Smooth muscle cell (in vitro differentiated cells): ENCODE measurements at regions not wholly inside any gene's neighbourhood (a gene's known extent, or its start where the extent isn't known, plus 50 kb on each side); places are given as distances from the start of the nearest gene placed in this dataset.
"Not testable (repeated sequence)": the region's sequence is repeated elsewhere in the genome, so short reads cannot be mapped to it uniquely, and the experiment has no call there.

Source experiments
- DNase-seq: peaks from one replicate; lab custom pipeline; 2025; ENCODE audit not compliant: unreplicated experiment; lab: John Stamatoyannopoulos, UW
- H2AFZ ChIP-seq: fragments of 200-600 bp; sonication (generic); 2 replicates; pipeline ENCODE4 v1.6.0; 2016; ENCODE audit warnings: antibody characterized with exemption, low read depth, mild to moderate bottlenecking
- H3F3A ChIP-seq: fragments of 200-600 bp; sonication (generic); 2 replicates; pipeline ENCODE4 v1.6.0; 2017; ENCODE audit warnings: antibody characterized with exemption, low read depth
- H3K27ac ChIP-seq: fragments of 200-600 bp; sonication (generic); 2 replicates; pipeline ENCODE4 v1.5.1; 2016; ENCODE audit warnings: low read depth, mild to moderate bottlenecking
- H3K27me3 ChIP-seq: fragments of 200-600 bp; sonication (generic); 2 replicates; pipeline ENCODE4 v1.6.1; 2016; ENCODE audit warnings: low read depth, mild to moderate bottlenecking
- H3K36me3 ChIP-seq: fragments of 200-600 bp; sonication (generic); 2 replicates; pipeline ENCODE4 v1.5.1; 2016; ENCODE audit warnings: low read depth
- H3K4me1 ChIP-seq: fragments of 200-600 bp; sonication (generic); 2 replicates; pipeline ENCODE4 v1.5.1; 2016; ENCODE audit warnings: low read depth
- H3K4me2 ChIP-seq: fragments of 200-600 bp; sonication (generic); 2 replicates; pipeline ENCODE4 v1.6.0; 2016; ENCODE audit warnings: mild to moderate bottlenecking
- H3K4me3 ChIP-seq: fragments of 200-600 bp; sonication (generic); 2 replicates; pipeline ENCODE4 v1.5.1; 2016; ENCODE audit warnings: mild to moderate bottlenecking
- H3K79me2 ChIP-seq: fragments of 200-600 bp; sonication (generic); 2 replicates; pipeline ENCODE4 v1.6.0; 2016; ENCODE audit warnings: low read depth, mild to moderate bottlenecking
- H3K9ac ChIP-seq: fragments of 200-600 bp; sonication (generic); 2 replicates; pipeline ENCODE4 v1.6.0; 2016; ENCODE audit warnings: low read depth
- H3K9me3 ChIP-seq: fragments of 200-600 bp; sonication (generic); replicated peaks from 2 replicates; pipeline ENCODE4 v1.5.1; 2016; ENCODE audit warnings: low read depth
- H4K20me1 ChIP-seq: fragments of 200-600 bp; sonication (generic); 2 replicates; pipeline ENCODE4 v1.6.0; 2016; ENCODE audit warnings: low read depth
- CTCF ChIP-seq: fragments of 200-600 bp; sonication (generic); IDR thresholded peaks from 2 replicates; pipeline ENCODE4 v1.5.1; 2017; ENCODE audit warnings: borderline replicate concordance, mild to moderate bottlenecking, antibody characterized with exemption; ENCODE audit not compliant: insufficient read depth, poor library complexity, severe bottlenecking
- WGBS: methylation state at CpG from one replicate; pipeline ENCODE4 v1.1.7; 2016; ENCODE audit warnings: low lambda C conversion rate; 5-methylcytosine and 5-hydroxymethylcytosine counted together

- Histone ChIP-seq H4K20me1 (no peaks in the 10 kb centered on the region), H3K9me3 (peaks cover 8% of the 10 kb centered on the region), H3F3A (no peaks in the 10 kb centered on the region), H3K9ac (no peak overlapping the region), H3K27ac (no peak overlapping the region), H3K36me3 (no peaks in the 10 kb centered on the region), H2AFZ (no peak overlapping the region), H3K4me1 (no peaks in the 10 kb centered on the region), H3K4me3 (no peak overlapping the region), H3K27me3 (no peaks in the 10 kb centered on the region), H3K79me2 (no peaks in the 10 kb centered on the region), H3K4me2 (no peak overlapping the region)
- no peak for TF ChIP-seq CTCF
- whole genome bisulfite sequencing = 36% methylated on average over 5 of the region's 5 CpGs
- DNase-seq = no peak
Measured at GRCh38 chr9:1554081-1555035, 460.8 kb upstream of the SMARCA2 start.

- H3K79me2 ChIP-seq, H4K20me1 ChIP-seq, H2AFZ ChIP-seq, H3K9me3 ChIP-seq, DNase-seq, H3F3A ChIP-seq, H3K27ac ChIP-seq, H3K27me3 ChIP-seq, H3K4me3 ChIP-seq, H3K36me3 ChIP-seq, H3K4me1 ChIP-seq, H3K9ac ChIP-seq, H3K4me2 ChIP-seq: not testable (repeated sequence)
- WGBS = 87% methylated on average over 10 of the region's 10 CpGs
Measured at GRCh38 chr9:1558666-1559065, 456.5 kb upstream of the SMARCA2 start.

- 69% methylated on average over 1 of the region's 1 CpG for WGBS
- Histone ChIP-seq H3K9me3 (peaks cover 11% of the 10 kb centered on the region), H4K20me1 (no peaks in the 10 kb centered on the region), H3K27me3 (no peaks in the 10 kb centered on the region), H3K27ac (no peak overlapping the region), H3K4me3 (no peak overlapping the region), H2AFZ (no peak overlapping the region), H3K79me2 (no peaks in the 10 kb centered on the region), H3K4me1 (no peaks in the 10 kb centered on the region), H3K36me3 (no peaks in the 10 kb centered on the region), H3K9ac (no peak overlapping the region), H3F3A (no peaks in the 10 kb centered on the region), H3K4me2 (no peak overlapping the region)
- DNase-seq = no peak
- no peak for TF ChIP-seq CTCF
Measured at GRCh38 chr9:1575939-1576338, 439.2 kb upstream of the SMARCA2 start.

GRCh38 chr9:1580215-1580614 is 434.9 kb upstream of the SMARCA2 start:
- Histone ChIP-seq H3K4me1 (no peaks in the 10 kb centered on the region), H3K9me3 (peaks cover 10% of the 10 kb centered on the region), H3K9ac (no peak overlapping the region), H3K27me3 (no peaks in the 10 kb centered on the region), H3K4me2 (no peak overlapping the region), H3K79me2 (no peaks in the 10 kb centered on the region), H4K20me1 (no peaks in the 10 kb centered on the region), H3K4me3 (no peak overlapping the region), H3K36me3 (no peaks in the 10 kb centered on the region), H3F3A (no peaks in the 10 kb centered on the region), H2AFZ (no peak overlapping the region), H3K27ac (no peak overlapping the region)
- no peak for DNase-seq
- no peak for TF ChIP-seq CTCF
